ENCODE measurements at regions not wholly inside any gene's neighbourhood (a gene's known extent, or its start where the extent isn't known, plus 50 kb on each side); places are given as distances from the start of the nearest gene placed in this dataset.

DNA sequence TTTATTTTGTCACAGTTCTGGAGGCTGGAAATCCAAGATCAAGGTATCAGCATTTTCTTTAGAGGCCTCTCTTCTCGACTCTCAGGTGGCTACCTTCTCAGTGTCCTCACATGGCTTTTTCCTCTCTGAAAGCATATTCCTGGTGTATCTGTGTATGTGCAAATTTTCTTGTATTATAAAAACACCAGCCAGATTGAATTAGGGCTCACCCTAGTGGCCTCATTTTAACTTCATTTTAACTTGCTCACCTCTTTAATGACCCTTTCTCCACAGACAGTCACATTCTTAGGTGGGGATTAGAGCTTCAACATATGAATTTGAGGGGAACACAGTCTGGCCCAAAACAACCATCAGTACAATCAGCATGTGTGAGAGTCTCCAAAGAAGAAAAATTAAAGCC is 542.4 kb upstream of the FAM241A start:
- no peaks in the 10 kb centered on the region for H3K4me1 ChIP-seq (ENCODE audit: control insufficient read depth in 4 of 4, insufficient read depth in 4 of 4, low read length in 3 of 4)
- DNase-seq (ENCODE audit: low spot score): no peak
- no peak overlapping the region for H3K9ac ChIP-seq (ENCODE audit: low read depth in 1 of 2, low read length in 2 of 2)
- no peaks in the 10 kb centered on the region for H3K27me3 ChIP-seq (ENCODE audit: control insufficient read depth in 4 of 4, insufficient read depth in 4 of 4, low read length in 3 of 4)
- TF ChIP-seq HNF4G (IDR thresholded peaks at IDR 0.05) (no peak), FOXA1 (IDR thresholded peaks at IDR 0.05) (no peak), JUND (IDR thresholded peaks at IDR 0.05) (no peak), EGR1 (IDR thresholded peaks at IDR 0.05; ENCODE audit: low read depth in 2 of 2) (no peak)
- TF ChIP-seq, protein P1, sequence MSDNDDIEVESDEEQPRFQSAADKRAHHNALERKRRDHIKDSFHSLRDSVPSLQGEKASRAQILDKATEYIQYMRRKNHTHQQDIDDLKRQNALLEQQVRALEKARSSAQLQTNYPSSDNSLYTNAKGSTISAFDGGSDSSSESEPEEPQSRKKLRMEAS (IDR thresholded peaks at IDR 0.05): no peak
- TF ChIP-seq, protein P2, sequence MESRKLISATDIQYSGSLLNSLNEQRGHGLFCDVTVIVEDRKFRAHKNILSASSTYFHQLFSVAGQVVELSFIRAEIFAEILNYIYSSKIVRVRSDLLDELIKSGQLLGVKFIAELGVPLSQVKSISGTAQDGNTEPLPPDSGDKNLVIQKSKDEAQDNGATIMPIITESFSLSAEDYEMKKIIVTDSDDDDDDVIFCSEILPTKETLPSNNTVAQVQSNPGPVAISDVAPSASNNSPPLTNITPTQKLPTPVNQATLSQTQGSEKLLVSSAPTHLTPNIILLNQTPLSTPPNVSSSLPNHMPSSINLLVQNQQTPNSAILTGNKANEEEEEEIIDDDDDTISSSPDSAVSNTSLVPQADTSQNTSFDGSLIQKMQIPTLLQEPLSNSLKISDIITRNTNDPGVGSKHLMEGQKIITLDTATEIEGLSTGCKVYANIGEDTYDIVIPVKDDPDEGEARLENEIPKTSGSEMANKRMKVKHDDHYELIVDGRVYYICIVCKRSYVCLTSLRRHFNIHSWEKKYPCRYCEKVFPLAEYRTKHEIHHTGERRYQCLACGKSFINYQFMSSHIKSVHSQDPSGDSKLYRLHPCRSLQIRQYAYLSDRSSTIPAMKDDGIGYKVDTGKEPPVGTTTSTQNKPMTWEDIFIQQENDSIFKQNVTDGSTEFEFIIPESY (IDR thresholded peaks at IDR 0.05): no peak
- TF ChIP-seq, protein P3, sequence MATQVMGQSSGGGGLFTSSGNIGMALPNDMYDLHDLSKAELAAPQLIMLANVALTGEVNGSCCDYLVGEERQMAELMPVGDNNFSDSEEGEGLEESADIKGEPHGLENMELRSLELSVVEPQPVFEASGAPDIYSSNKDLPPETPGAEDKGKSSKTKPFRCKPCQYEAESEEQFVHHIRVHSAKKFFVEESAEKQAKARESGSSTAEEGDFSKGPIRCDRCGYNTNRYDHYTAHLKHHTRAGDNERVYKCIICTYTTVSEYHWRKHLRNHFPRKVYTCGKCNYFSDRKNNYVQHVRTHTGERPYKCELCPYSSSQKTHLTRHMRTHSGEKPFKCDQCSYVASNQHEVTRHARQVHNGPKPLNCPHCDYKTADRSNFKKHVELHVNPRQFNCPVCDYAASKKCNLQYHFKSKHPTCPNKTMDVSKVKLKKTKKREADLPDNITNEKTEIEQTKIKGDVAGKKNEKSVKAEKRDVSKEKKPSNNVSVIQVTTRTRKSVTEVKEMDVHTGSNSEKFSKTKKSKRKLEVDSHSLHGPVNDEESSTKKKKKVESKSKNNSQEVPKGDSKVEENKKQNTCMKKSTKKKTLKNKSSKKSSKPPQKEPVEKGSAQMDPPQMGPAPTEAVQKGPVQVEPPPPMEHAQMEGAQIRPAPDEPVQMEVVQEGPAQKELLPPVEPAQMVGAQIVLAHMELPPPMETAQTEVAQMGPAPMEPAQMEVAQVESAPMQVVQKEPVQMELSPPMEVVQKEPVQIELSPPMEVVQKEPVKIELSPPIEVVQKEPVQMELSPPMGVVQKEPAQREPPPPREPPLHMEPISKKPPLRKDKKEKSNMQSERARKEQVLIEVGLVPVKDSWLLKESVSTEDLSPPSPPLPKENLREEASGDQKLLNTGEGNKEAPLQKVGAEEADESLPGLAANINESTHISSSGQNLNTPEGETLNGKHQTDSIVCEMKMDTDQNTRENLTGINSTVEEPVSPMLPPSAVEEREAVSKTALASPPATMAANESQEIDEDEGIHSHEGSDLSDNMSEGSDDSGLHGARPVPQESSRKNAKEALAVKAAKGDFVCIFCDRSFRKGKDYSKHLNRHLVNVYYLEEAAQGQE (IDR thresholded peaks at IDR 0.05): no peak
- H3K4me3 ChIP-seq (ENCODE audit: low read depth in 1 of 3, low read length in 3 of 3): no peak overlapping the region
- no peak overlapping the region for H3K27ac ChIP-seq (ENCODE audit: low read depth in 1 of 2, low read length in 2 of 2)
- no peaks in the 10 kb centered on the region for H3K9me3 ChIP-seq (ENCODE audit: control insufficient read depth in 4 of 4, low read length in 3 of 4)
- no peaks in the 10 kb centered on the region for H3K36me3 ChIP-seq (ENCODE audit: control insufficient read depth in 4 of 4, insufficient read depth in 3 of 4, low read depth in 1 of 4, low read length in 3 of 4)
- 58% methylated on average over 1 of the region's 1 CpG for WGBS

DNA sequence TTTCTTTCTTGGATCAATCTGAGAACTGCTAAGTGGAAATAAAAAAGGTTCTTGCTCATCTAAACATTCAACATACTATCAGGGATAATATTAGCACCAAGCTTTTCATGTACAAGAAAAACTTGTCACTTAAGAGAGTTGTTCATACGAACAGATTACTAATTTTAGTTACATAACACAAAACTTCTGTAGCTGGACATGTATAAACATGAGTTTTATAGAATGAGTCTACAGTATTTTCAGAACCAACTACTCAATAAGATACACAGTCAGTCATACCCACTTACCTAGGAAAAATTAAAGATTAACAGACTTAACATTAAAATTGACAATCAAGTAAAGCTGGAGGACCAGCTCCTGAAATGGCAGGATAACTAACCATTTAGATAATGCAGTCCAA is 540.1 kb upstream of the FAM241A start:
- TF ChIP-seq GABPA (IDR thresholded peaks at IDR 0.05 in 1 of 2, conservative IDR thresholded peaks at IDR 0.05 in 1 of 2) (no peak), JUND (IDR thresholded peaks at IDR 0.05) (no peak), HNF4A (conservative IDR thresholded peaks at IDR 0.05) (no peak), SP1 (IDR thresholded peaks at IDR 0.05) (no peak), FOXA1 (IDR thresholded peaks at IDR 0.05) (no peak), TAF1 (conservative IDR thresholded peaks at IDR 0.05) (no peak), NR2F2 (IDR thresholded peaks at IDR 0.05) (no peak), FOXA2 (IDR thresholded peaks at IDR 0.05) (no peak), RXRA (IDR thresholded peaks at IDR 0.05) (no peak), RAD21 (IDR thresholded peaks at IDR 0.05) (no peak), EGR1 (IDR thresholded peaks at IDR 0.05; ENCODE audit: low read depth in 2 of 2) (no peak), HNF4G (IDR thresholded peaks at IDR 0.05) (no peak), YY1 (IDR thresholded peaks at IDR 0.05) (no peak)
- TF ChIP-seq, protein P1 (IDR thresholded peaks at IDR 0.05): no peak
- TF ChIP-seq, protein P2 (IDR thresholded peaks at IDR 0.05): no peak
- TF ChIP-seq, protein P3 (IDR thresholded peaks at IDR 0.05): no peak
- TF ChIP-seq, protein P4, sequence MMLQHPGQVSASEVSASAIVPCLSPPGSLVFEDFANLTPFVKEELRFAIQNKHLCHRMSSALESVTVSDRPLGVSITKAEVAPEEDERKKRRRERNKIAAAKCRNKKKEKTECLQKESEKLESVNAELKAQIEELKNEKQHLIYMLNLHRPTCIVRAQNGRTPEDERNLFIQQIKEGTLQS (IDR thresholded peaks at IDR 0.05): no peak
- TF ChIP-seq, protein P5, sequence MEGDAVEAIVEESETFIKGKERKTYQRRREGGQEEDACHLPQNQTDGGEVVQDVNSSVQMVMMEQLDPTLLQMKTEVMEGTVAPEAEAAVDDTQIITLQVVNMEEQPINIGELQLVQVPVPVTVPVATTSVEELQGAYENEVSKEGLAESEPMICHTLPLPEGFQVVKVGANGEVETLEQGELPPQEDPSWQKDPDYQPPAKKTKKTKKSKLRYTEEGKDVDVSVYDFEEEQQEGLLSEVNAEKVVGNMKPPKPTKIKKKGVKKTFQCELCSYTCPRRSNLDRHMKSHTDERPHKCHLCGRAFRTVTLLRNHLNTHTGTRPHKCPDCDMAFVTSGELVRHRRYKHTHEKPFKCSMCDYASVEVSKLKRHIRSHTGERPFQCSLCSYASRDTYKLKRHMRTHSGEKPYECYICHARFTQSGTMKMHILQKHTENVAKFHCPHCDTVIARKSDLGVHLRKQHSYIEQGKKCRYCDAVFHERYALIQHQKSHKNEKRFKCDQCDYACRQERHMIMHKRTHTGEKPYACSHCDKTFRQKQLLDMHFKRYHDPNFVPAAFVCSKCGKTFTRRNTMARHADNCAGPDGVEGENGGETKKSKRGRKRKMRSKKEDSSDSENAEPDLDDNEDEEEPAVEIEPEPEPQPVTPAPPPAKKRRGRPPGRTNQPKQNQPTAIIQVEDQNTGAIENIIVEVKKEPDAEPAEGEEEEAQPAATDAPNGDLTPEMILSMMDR (IDR thresholded peaks at IDR 0.05; ENCODE audit: low read depth, low read length, missing input control): no peak
- H3K27ac ChIP-seq (ENCODE audit: low read depth in 1 of 2, low read length in 2 of 2): no peak overlapping the region
- H3K36me3 ChIP-seq (ENCODE audit: control insufficient read depth in 4 of 4, insufficient read depth in 3 of 4, low read depth in 1 of 4, low read length in 3 of 4): no peaks in the 10 kb centered on the region
- no peaks in the 10 kb centered on the region for H3K4me1 ChIP-seq (ENCODE audit: control insufficient read depth in 4 of 4, insufficient read depth in 4 of 4, low read length in 3 of 4)
- DNase-seq (ENCODE audit: low spot score): no peak
- WGBS: 58% methylated on average over 1 of the region's 1 CpG
- no peak overlapping the region for H3K4me3 ChIP-seq (ENCODE audit: low read depth in 1 of 3, low read length in 3 of 3)
- H3K27me3 ChIP-seq (ENCODE audit: control insufficient read depth in 4 of 4, insufficient read depth in 4 of 4, low read length in 3 of 4): no peaks in the 10 kb centered on the region
- no peak overlapping the region for H3K9ac ChIP-seq (ENCODE audit: low read depth in 1 of 2, low read length in 2 of 2)
- no peaks in the 10 kb centered on the region for H3K9me3 ChIP-seq (ENCODE audit: control insufficient read depth in 4 of 4, low read length in 3 of 4)

All from liver (tissue), 8 donors.